ENCODE measurements at regions not wholly inside any gene's neighbourhood (a gene's known extent, or its start where the extent isn't known, plus 50 kb on each side); places are given as distances from the start of the nearest gene placed in this dataset.

- TF ChIP-seq, protein P1, sequence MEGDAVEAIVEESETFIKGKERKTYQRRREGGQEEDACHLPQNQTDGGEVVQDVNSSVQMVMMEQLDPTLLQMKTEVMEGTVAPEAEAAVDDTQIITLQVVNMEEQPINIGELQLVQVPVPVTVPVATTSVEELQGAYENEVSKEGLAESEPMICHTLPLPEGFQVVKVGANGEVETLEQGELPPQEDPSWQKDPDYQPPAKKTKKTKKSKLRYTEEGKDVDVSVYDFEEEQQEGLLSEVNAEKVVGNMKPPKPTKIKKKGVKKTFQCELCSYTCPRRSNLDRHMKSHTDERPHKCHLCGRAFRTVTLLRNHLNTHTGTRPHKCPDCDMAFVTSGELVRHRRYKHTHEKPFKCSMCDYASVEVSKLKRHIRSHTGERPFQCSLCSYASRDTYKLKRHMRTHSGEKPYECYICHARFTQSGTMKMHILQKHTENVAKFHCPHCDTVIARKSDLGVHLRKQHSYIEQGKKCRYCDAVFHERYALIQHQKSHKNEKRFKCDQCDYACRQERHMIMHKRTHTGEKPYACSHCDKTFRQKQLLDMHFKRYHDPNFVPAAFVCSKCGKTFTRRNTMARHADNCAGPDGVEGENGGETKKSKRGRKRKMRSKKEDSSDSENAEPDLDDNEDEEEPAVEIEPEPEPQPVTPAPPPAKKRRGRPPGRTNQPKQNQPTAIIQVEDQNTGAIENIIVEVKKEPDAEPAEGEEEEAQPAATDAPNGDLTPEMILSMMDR (IDR thresholded peaks at IDR 0.05) = no peak
- TF ChIP-seq POLR2A (IDR thresholded peaks at IDR 0.05) = no peak
Measured at GRCh38 chr5:53361708-53362107, 118.7 kb upstream of the FST start.

All from heart left ventricle (tissue), 13 donors.